Tibial nerve (tissue), 4 donors: ENCODE measurements at regions not wholly inside any gene's neighbourhood (a gene's known extent, or its start where the extent isn't known, plus 50 kb on each side); places are given as distances from the start of the nearest gene placed in this dataset.

Experiments used
- DNase-seq, 2 donors: peaks; one replicate each; pipeline ENCODE4 v3.0.0-alpha.2; 2019; ENCODE audit warnings: low spot score in 2 of 2
- H3K27ac ChIP-seq, 4 donors: fragments of 200-600 bp; sonication (generic) in 3 of 4; one replicate each; pipeline ENCODE4 v1.5.1; 2017 to 2019; ENCODE audit warnings: mild to moderate bottlenecking in 1 of 4
- H3K27me3 ChIP-seq, 2 donors: fragments of 200-600 bp; sonication (generic) in 1 of 2; one replicate each; pipeline versions ENCODE4 v1.5.1 to v1.6.0; 2017 to 2019
- H3K36me3 ChIP-seq, 3 donors: fragments of 200-600 bp; sonication (generic); one replicate each; pipeline ENCODE4 v1.5.1; 2018 to 2019
- H3K4me1 ChIP-seq, 4 donors: fragments of 200-600 bp; sonication (generic) in 3 of 4; one replicate each; pipeline ENCODE4 v1.5.1; 2017 to 2019
- H3K4me3 ChIP-seq, 4 donors: fragments of 200-600 bp; sonication (generic) in 3 of 4; one replicate each; pipeline ENCODE4 v1.5.1; 2017 to 2019; ENCODE audit warnings: mild to moderate bottlenecking in 1 of 4, moderate library complexity in 1 of 4
- H3K9me3 ChIP-seq, 4 donors: fragments of 200-600 bp; sonication (generic) in 3 of 4; one replicate each; pipeline ENCODE4 v1.5.1; 2017 to 2019
- CTCF ChIP-seq, 5 experiments: fragments of 200-600 bp in 3 of 5; fragments of 450-650 bp in 2 of 5; sonication (generic) in 3 of 5; IDR thresholded peaks; one replicate each; pipeline ENCODE4 v1.5.1; 2016 to 2019; ENCODE audit warnings: antibody characterized with exemption in 5 of 5, mild to moderate bottlenecking in 3 of 5, moderate library complexity in 2 of 5
- EP300 ChIP-seq, 2 donors: sonication (generic); formaldehyde crosslinking; IDR thresholded peaks; one replicate each; pipeline ENCODE4 v1.6.1; 2017; ENCODE audit warnings: antibody characterized with exemption in 2 of 2, mild to moderate bottlenecking in 1 of 2
- POLR2A ChIP-seq, 2 donors: fragments of 450-650 bp; IDR thresholded peaks; one replicate each; pipeline ENCODE4 v1.6.1; 2017; ENCODE audit warnings: antibody characterized with exemption in 2 of 2, mild to moderate bottlenecking in 2 of 2, moderate library complexity in 2 of 2
- WGBS, 2 donors: methylation state at CpG; one replicate each; pipeline ENCODE4 v1.1.5; 2018; 5-methylcytosine and 5-hydroxymethylcytosine counted together

DNA sequence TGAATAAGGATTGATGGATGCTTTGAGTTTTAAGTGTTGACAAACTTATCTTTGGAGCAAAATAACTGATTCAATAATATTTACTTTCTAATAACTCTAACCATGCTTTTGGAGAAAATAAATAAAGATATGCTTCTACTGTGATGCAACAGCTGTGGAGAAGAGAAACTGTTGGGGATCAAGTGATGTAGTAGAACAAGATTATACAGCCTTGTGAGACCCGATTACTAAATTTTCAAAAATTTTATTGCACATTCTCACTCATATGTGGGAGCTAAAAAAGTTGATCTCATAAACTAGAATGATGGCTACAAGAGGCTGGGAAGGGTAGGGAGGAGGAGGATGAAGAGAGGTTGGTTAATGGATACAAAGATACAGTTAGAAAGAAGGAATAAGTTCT, 85.5 kb upstream of the OXGR1 start:
- no peaks in the 10 kb centered on the region for H3K27me3 ChIP-seq
- peaks cover 0 to 10% (median 0%) of the 10 kb centered on the region in 4 donors for H3K9me3 ChIP-seq
- H3K4me3 ChIP-seq, result no peak overlapping the region
- TF ChIP-seq POLR2A (IDR thresholded peaks at IDR 0.05), result no peak
- no peak for TF ChIP-seq CTCF (IDR thresholded peaks at IDR 0.05)
- no peak for TF ChIP-seq EP300 (IDR thresholded peaks at IDR 0.05)
- no peak overlapping the region for H3K27ac ChIP-seq
- no peak for DNase-seq
- WGBS, 2 donors, result 88 to 94% methylated on average over 1 of the region's 1 CpG
- no peaks in the 10 kb centered on the region for H3K36me3 ChIP-seq
- no peaks in the 10 kb centered on the region for H3K4me1 ChIP-seq

DNA sequence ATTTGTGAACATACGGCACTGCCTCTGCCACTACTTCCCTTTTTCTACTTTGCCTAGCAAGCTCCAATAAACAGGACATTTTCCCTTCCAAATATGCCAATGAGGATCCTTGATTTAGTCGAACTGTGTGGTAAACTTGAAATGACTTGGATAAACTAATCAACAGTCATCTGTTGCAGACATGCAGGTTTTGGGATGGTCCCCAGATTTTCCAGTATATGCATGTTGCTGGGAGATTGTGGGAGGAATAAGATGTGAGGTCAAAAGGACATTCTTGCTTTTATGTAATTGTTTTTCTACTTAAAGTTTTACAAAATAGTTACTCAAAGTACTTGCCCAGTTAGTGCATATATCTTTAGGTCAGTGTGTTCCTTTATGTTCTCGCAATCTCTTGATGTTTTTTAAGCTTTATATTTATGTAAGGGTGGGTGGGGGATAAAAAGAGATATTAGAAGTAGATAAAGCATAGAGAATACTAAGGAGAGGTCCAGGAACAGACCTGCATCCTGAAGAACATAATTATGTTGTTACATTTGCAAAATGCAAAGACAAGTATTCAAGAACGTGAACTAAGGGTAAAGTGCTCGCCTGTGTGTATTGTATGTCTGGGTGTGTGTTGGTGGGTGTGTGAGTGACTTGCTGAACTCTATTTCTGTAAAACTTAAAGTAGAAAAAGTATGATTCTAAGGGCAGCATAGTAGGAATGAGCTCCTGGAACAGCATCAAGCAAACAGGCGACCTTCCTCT, 88.4 kb upstream of the OXGR1 start:
- peaks cover 0 to 10% (median 5%) of the 10 kb centered on the region in 4 donors for H3K9me3 ChIP-seq
- TF ChIP-seq POLR2A (IDR thresholded peaks at IDR 0.05) (no peak), CTCF (IDR thresholded peaks at IDR 0.05) (no peak), EP300 (IDR thresholded peaks at IDR 0.05) (no peak)
- WGBS, 2 donors, result 77 to 82% methylated on average over 6 of the region's 6 CpGs
- no peaks in the 10 kb centered on the region for H3K4me1 ChIP-seq
- no peak overlapping the region for H3K27ac ChIP-seq
- no peak overlapping the region for H3K4me3 ChIP-seq
- H3K36me3 ChIP-seq, result no peaks in the 10 kb centered on the region
- H3K27me3 ChIP-seq, result no peaks in the 10 kb centered on the region
- DNase-seq, result no peak

DNA sequence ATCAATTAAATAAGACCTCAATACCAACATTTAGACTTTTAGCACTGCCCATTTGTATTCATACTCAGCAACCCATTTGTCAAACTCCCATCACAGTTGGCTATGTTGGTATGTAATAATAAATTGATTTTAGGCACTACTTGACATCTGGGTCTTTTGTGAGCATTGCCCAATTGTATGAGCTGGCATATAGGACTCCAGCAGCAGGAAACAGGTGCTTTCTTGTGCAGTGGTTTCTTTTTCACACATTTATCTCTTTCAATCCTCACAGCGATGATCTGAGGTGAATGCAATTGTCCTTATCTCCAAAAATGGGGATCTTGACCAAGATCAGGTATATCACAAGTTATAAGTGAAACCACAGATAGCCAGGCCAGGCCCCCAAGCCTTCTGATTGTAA, 96.9 kb upstream of the OXGR1 start:
- Histone ChIP-seq H3K4me1 (no peaks in the 10 kb centered on the region), H3K27ac (no peak overlapping the region), H3K9me3 (peaks cover 0 to 13% (median 5%) of the 10 kb centered on the region in 4 donors), H3K36me3 (no peaks in the 10 kb centered on the region), H3K27me3 (no peaks in the 10 kb centered on the region), H3K4me3 (no peak overlapping the region)
- no peak for DNase-seq
- WGBS, 2 donors, result 86 to 88% methylated on average over 1 of the region's 1 CpG
- TF ChIP-seq EP300 (IDR thresholded peaks at IDR 0.05) (no peak), POLR2A (IDR thresholded peaks at IDR 0.05) (no peak), CTCF (IDR thresholded peaks at IDR 0.05) (no peak)

DNA sequence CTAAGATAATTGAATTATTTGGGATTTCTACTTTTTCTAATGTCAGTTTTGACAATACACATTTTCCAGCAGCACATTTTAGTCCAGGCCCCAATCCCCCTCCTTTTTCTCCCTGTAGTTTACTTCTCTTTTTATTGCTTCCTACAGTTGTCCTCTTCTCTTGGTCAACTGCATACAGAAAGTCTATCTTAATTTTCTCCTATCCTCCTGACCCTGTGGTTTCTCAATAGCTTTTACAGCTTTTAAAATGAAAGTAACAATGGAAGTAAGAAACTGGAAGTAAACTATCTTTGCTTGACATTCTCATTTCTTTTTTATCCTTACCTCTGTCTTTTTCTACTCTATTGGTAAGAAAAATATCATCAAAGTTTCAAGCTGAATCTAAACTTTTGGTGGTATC, 106.5 kb upstream of the OXGR1 start:
- Histone ChIP-seq H3K27ac (no peak overlapping the region), H3K4me3 (no peak overlapping the region), H3K9me3 (peaks cover 0 to 4% (median 0%) of the 10 kb centered on the region in 4 donors), H3K4me1 (no peaks in the 10 kb centered on the region), H3K36me3 (no peaks in the 10 kb centered on the region), H3K27me3 (no peaks in the 10 kb centered on the region)
- DNase-seq, result no peak
- TF ChIP-seq POLR2A (IDR thresholded peaks at IDR 0.05) (no peak), EP300 (IDR thresholded peaks at IDR 0.05) (no peak), CTCF (IDR thresholded peaks at IDR 0.05) (no peak)

- TF ChIP-seq EP300 (IDR thresholded peaks at IDR 0.05) (no peak), CTCF (IDR thresholded peaks at IDR 0.05) (no peak), POLR2A (IDR thresholded peaks at IDR 0.05) (no peak)
- no peak overlapping the region for H3K4me3 ChIP-seq
- H3K9me3 ChIP-seq, result peaks cover 0 to 4% (median 0%) of the 10 kb centered on the region in 4 donors
- no peaks in the 10 kb centered on the region for H3K27me3 ChIP-seq
- DNase-seq, result no peak
- H3K36me3 ChIP-seq, result no peaks in the 10 kb centered on the region
- H3K27ac ChIP-seq, result no peak overlapping the region
- H3K4me1 ChIP-seq, result no peaks in the 10 kb centered on the region
These were observed 107.8 kb upstream of the OXGR1 start for GRCh38 chr13:97101912-97102708.
